ENCODE measurements at regions not wholly inside any gene's neighbourhood (a gene's known extent, or its start where the extent isn't known, plus 50 kb on each side); places are given as distances from the start of the nearest gene placed in this dataset.
"Not testable (repeated sequence)": the region's sequence is repeated elsewhere in the genome, so short reads cannot be mapped to it uniquely, and the experiment has no call there.

- in situ Hi-C loops (cut with MboI; ENCODE audit: low pct_unique_long_range_greater_than_20kb, low sequenced_read_pairs), result no loop called here
- DNase-seq, result no peak
These were observed 1196.7 kb downstream of the RAPGEF2 start for GRCh38 chr4:160299608-160300007.

GRCh38 chr4:160316036-160316435 is 1213.2 kb downstream of the RAPGEF2 start:
- DNase-seq, result no peak
- in situ Hi-C loops (cut with MboI; ENCODE audit: low pct_unique_long_range_greater_than_20kb, low sequenced_read_pairs), result no loop called here

- DNase-seq, result no peak
- in situ Hi-C loops (cut with MboI; ENCODE audit: low pct_unique_long_range_greater_than_20kb, low sequenced_read_pairs), result no loop called here
These were observed 1215.8 kb downstream of the RAPGEF2 start for GRCh38 chr4:160318567-160319220.

- no peak for DNase-seq
- in situ Hi-C loops (cut with MboI; ENCODE audit: low pct_unique_long_range_greater_than_20kb, low sequenced_read_pairs), result no loop called here
These were observed 1216.5 kb downstream of the RAPGEF2 start for GRCh38 chr4:160319221-160319867.

- no peak for DNase-seq
- in situ Hi-C loops (cut with MboI; ENCODE audit: low pct_unique_long_range_greater_than_20kb, low sequenced_read_pairs), result no loop called here
These were observed 1217.0 kb downstream of the RAPGEF2 start for GRCh38 chr4:160319868-160320260.

GRCh38 chr4:160326110-160326509 is 1223.2 kb downstream of the RAPGEF2 start:
- no peak for DNase-seq
- in situ Hi-C loops (cut with MboI; ENCODE audit: low pct_unique_long_range_greater_than_20kb, low sequenced_read_pairs), result no loop called here

GRCh38 chr4:160347197-160347596 is 1244.3 kb downstream of the RAPGEF2 start:
- in situ Hi-C loops (cut with MboI; ENCODE audit: low pct_unique_long_range_greater_than_20kb, low sequenced_read_pairs), result no loop called here
- no peak for DNase-seq

GRCh38 chr4:160350944-160351343 is 1248.1 kb downstream of the RAPGEF2 start:
- in situ Hi-C loops (cut with MboI; ENCODE audit: low pct_unique_long_range_greater_than_20kb, low sequenced_read_pairs), result no loop called here
- no peak for DNase-seq

GRCh38 chr4:160352637-160353036 is 1249.8 kb downstream of the RAPGEF2 start:
- in situ Hi-C loops (cut with MboI; ENCODE audit: low pct_unique_long_range_greater_than_20kb, low sequenced_read_pairs), result no loop called here
- no peak for DNase-seq

- in situ Hi-C loops (cut with MboI; ENCODE audit: low pct_unique_long_range_greater_than_20kb, low sequenced_read_pairs), result no loop called here
- no peak for DNase-seq
These were observed 1250.7 kb downstream of the RAPGEF2 start for GRCh38 chr4:160353548-160353947.

- no peak for DNase-seq
- in situ Hi-C loops (cut with MboI; ENCODE audit: low pct_unique_long_range_greater_than_20kb, low sequenced_read_pairs), result no loop called here
These were observed 1259.6 kb downstream of the RAPGEF2 start for GRCh38 chr4:160362478-160362877.

GRCh38 chr4:160364217-160364616 is 1261.3 kb downstream of the RAPGEF2 start:
- no peak for DNase-seq
- in situ Hi-C loops (cut with MboI; ENCODE audit: low pct_unique_long_range_greater_than_20kb, low sequenced_read_pairs), result no loop called here

- in situ Hi-C loops (cut with MboI; ENCODE audit: low pct_unique_long_range_greater_than_20kb, low sequenced_read_pairs); DNase-seq: not testable (repeated sequence)
These were observed 1261.8 kb downstream of the RAPGEF2 start for GRCh38 chr4:160364665-160365064.

- DNase-seq; in situ Hi-C loops (cut with MboI; ENCODE audit: low pct_unique_long_range_greater_than_20kb, low sequenced_read_pairs): not testable (repeated sequence)
These were observed 1262.5 kb downstream of the RAPGEF2 start for GRCh38 chr4:160365383-160365782.

- DNase-seq, result no peak
- in situ Hi-C loops (cut with MboI; ENCODE audit: low pct_unique_long_range_greater_than_20kb, low sequenced_read_pairs), result no loop called here
These were observed 1267.2 kb downstream of the RAPGEF2 start for GRCh38 chr4:160370046-160370445.

- no peak for DNase-seq
- in situ Hi-C loops (cut with MboI; ENCODE audit: low pct_unique_long_range_greater_than_20kb, low sequenced_read_pairs), result no loop called here
These were observed 1268.6 kb downstream of the RAPGEF2 start for GRCh38 chr4:160371446-160371845.

GRCh38 chr4:160372390-160372789 is 1269.5 kb downstream of the RAPGEF2 start:
- in situ Hi-C loops (cut with MboI; ENCODE audit: low pct_unique_long_range_greater_than_20kb, low sequenced_read_pairs), result no loop called here
- DNase-seq, result no peak

- in situ Hi-C loops (cut with MboI; ENCODE audit: low pct_unique_long_range_greater_than_20kb, low sequenced_read_pairs), result no loop called here
- DNase-seq, result no peak
These were observed 1271.0 kb downstream of the RAPGEF2 start for GRCh38 chr4:160373911-160374310.

- in situ Hi-C loops (cut with MboI; ENCODE audit: low pct_unique_long_range_greater_than_20kb, low sequenced_read_pairs), result no loop called here
- no peak for DNase-seq
These were observed 1273.0 kb downstream of the RAPGEF2 start for GRCh38 chr4:160375772-160376452.

GRCh38 chr4:160386846-160387245 is 1284.0 kb downstream of the RAPGEF2 start:
- in situ Hi-C loops (cut with MboI; ENCODE audit: low pct_unique_long_range_greater_than_20kb, low sequenced_read_pairs), result no loop called here
- DNase-seq, result no peak

All from KBM-7 (cell line).